GM12864 (cell line): ENCODE measurements at regions not wholly inside any gene's neighbourhood (a gene's known extent, or its start where the extent isn't known, plus 50 kb on each side); places are given as distances from the start of the nearest gene placed in this dataset.

Experiments
- DNase-seq: peaks from one replicate; pipeline ENCODE4 v3.0.0-alpha.2; 2011; ENCODE audit warnings: low read depth
- H3K4me3 ChIP-seq: 2 replicates; pipeline ENCODE4 v1.5.1; 2011; ENCODE audit warnings: mild to moderate bottlenecking, low read depth, low read length, control low read depth
- TF ChIP-seq, protein P1 (sequence below): IDR thresholded peaks from 2 replicates; pipeline ENCODE4 v1.5.1; 2011; ENCODE audit warnings: low read depth, mild to moderate bottlenecking, moderate library complexity, low read length, control low read depth, inconsistent platforms; ENCODE audit errors: missing control alignments

DNA sequence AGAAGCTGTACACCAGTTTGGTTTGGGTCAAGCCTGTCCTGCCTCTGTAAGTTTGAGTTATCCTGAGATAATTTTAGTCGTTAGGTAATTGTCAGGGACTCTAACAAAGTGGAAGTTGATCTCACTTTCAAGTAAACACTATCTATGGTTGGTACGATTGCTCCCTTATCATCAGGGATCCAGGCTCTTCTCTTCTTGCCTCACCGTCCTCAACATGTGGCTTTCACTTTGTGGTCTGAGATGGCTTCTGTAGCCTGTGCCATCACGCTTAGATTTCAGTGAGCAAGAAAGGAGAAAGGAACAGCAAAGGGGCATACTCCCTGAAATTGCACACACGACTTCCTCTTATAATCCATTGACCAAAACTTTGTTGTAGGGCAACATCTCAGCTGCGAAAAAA, 115.6 kb downstream of the CTAGE1 start:
- TF ChIP-seq, protein P1, sequence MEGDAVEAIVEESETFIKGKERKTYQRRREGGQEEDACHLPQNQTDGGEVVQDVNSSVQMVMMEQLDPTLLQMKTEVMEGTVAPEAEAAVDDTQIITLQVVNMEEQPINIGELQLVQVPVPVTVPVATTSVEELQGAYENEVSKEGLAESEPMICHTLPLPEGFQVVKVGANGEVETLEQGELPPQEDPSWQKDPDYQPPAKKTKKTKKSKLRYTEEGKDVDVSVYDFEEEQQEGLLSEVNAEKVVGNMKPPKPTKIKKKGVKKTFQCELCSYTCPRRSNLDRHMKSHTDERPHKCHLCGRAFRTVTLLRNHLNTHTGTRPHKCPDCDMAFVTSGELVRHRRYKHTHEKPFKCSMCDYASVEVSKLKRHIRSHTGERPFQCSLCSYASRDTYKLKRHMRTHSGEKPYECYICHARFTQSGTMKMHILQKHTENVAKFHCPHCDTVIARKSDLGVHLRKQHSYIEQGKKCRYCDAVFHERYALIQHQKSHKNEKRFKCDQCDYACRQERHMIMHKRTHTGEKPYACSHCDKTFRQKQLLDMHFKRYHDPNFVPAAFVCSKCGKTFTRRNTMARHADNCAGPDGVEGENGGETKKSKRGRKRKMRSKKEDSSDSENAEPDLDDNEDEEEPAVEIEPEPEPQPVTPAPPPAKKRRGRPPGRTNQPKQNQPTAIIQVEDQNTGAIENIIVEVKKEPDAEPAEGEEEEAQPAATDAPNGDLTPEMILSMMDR: no peak
- H3K4me3 ChIP-seq: no peak overlapping the region
- DNase-seq: no peak

DNA sequence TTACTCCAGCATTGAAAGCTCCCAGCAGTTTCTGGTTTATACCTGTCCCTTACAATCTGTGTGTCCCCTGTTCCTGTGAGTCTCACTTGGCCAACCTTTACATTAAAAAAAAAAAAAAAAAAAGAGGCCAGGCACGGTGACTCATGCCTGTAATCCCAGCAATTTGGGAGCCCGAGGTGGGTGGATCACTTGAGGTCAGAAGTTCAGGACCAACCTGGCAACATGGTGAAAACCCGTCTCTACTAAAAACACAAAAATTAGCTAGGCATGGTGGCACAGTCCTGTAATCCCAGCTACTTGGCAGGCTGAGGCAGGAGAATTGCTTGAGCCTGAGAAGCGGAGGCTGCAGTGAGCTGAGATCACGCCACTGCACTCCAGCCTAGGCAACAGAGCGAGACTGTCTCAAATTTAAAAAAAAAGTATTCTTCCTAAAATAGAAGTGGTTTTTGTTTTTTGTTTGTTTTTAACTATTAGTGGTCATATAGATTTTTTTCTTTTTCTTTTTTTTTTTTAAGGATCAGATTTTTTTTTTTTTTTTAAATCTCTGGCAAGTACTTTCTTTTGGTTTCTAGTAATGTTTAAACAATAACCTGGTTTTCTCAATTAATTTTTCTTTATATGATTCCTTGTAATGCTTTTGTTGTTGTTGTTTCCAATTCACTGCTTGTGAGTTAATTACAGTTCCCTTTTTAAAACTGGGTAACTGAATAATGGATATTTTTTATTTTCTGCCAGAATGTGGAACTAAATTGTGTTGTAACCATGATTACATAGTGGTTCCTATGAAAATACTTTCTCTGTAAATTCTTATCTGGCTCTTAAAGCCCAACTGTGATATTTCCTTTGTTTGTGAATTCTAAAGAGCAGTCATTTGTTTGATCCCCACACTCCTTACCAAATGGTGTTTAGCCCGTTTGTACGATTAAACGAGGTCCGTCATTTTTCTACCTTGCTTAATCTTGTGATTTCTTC, 116.8 kb downstream of the CTAGE1 start:
- TF ChIP-seq, protein P1: no peak
- H3K4me3 ChIP-seq: no peak overlapping the region
- DNase-seq: no peak

DNA sequence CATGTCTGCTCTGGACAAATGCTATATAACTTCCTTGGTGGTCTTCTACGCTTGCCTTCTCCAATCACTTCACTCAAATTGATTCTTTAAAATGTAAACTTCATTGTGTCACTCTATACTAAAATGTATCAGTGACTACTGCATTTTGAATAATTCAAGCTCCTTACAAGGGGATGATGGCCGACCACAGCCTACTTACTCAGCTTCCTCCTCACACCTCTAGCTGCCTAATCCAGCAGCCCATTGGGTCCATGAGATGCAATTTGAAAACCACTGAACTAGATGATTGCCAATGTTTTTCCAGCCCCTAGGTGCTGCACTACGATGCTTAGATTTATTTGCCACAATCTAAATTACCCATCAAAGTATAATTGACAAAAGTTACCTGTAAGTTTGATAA, 120.7 kb downstream of the CTAGE1 start:
- TF ChIP-seq, protein P1: no peak
- no peak overlapping the region for H3K4me3 ChIP-seq
- no peak for DNase-seq

DNA sequence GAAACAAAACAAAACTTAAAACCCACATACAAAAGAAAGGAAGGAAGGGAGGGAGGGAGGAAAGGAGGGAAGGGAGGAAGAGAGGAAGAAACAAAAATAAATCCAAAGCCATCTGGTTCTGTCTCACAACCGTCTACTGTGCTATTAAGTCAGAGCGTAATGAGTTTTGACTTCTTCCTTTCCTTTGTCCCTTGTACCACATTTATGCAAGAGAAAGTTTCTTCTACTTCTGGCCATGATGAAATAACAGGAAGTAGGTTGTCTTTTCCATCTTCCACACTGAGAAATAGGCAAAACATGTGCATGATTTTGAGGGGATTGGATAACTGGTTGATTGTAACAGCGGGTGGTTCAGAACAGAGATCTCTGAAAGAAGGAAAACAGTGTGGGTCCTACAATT, 121.4 kb downstream of the CTAGE1 start:
- no peak for DNase-seq
- H3K4me3 ChIP-seq: no peak overlapping the region
- TF ChIP-seq, protein P1: no peak

DNA sequence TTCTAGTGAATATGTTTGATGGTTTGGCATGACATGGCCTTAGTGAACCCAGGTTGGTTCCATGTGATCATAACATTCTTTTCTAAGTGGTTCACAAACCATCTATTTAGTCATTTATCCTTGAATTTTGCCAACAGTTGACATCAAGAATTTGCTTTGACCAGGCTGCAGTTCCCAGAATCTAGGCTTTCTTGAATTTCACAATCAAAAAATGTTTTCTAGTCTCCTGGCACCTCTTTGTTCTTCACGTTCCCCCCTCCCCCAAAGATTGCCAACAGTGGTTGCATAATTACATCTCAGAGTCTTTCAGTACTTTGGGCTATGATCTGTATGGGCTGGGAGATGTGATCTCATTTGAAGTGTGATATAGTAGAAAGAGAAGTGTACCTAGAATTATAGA, 124.0 kb downstream of the GATA6 start:
- TF ChIP-seq, protein P1: no peak
- no peak for DNase-seq
- no peak overlapping the region for H3K4me3 ChIP-seq

DNA sequence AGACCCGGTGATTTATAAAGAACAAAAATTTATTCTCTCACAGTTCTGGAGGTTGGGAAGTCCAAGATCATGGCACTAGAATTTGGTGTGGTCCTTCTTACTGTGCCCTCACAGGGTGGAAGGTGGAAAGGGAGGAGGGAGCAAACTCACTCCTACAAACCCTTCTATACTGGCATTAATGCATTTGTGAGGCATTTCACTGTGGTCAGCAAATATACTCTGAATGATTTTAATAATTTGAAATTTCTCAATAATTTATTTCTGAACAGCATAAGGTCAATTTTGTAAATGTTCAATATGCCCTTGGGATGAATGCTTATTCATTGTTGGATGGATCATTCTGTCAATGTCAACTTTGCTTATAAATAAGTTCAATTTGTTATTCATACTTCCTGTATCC, 120.6 kb downstream of the GATA6 start:
- H3K4me3 ChIP-seq: no peak overlapping the region
- TF ChIP-seq, protein P1: no peak
- no peak for DNase-seq

DNA sequence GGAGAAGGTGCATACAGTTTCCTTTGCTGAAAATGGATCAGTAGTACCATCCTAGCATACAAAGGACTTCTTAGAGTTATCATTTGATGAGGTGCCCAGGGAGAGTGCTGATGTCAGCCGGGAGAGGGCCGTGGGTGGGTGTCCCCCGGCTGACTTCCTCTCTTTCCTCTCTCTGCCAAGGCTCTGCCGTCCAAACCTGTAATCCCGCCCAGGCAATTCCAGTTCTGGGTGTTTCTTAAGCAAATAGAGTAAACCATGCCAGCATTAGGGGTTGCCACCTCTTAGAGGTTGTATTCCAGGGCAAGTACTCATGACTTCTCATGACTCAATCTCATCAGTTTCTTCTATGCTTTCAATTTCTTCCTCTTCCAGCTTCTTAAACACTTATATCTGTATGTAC, 117.2 kb downstream of the GATA6 start:
- no peak for DNase-seq
- H3K4me3 ChIP-seq: no peak overlapping the region
- TF ChIP-seq, protein P1: no peak
